ENCODE measurements at regions not wholly inside any gene's neighbourhood (a gene's known extent, or its start where the extent isn't known, plus 50 kb on each side); places are given as distances from the start of the nearest gene placed in this dataset.

- TF ChIP-seq, protein P1, sequence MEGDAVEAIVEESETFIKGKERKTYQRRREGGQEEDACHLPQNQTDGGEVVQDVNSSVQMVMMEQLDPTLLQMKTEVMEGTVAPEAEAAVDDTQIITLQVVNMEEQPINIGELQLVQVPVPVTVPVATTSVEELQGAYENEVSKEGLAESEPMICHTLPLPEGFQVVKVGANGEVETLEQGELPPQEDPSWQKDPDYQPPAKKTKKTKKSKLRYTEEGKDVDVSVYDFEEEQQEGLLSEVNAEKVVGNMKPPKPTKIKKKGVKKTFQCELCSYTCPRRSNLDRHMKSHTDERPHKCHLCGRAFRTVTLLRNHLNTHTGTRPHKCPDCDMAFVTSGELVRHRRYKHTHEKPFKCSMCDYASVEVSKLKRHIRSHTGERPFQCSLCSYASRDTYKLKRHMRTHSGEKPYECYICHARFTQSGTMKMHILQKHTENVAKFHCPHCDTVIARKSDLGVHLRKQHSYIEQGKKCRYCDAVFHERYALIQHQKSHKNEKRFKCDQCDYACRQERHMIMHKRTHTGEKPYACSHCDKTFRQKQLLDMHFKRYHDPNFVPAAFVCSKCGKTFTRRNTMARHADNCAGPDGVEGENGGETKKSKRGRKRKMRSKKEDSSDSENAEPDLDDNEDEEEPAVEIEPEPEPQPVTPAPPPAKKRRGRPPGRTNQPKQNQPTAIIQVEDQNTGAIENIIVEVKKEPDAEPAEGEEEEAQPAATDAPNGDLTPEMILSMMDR (IDR thresholded peaks at IDR 0.05) = no peak
- TF ChIP-seq TCF7L2 (IDR thresholded peaks at IDR 0.05; ENCODE audit: low read depth, low read length) (no peak), SIN3A (IDR thresholded peaks at IDR 0.05; ENCODE audit: borderline replicate concordance, insufficient read depth, low read depth, low read length) (no peak), REST (IDR thresholded peaks at IDR 0.05; ENCODE audit: insufficient read depth in 1 of 2, low read depth in 2 of 2, low read length in 1 of 2) (no peak), POLR2AphosphoS5 (IDR thresholded peaks at IDR 0.05; ENCODE audit: low read depth, low read length) (no peak)
Measured at GRCh38 chr20:56809668-56810067, 180.6 kb downstream of the TFAP2C start.
